Parathyroid adenoma (tissue), 2 donors: ENCODE measurements at regions not wholly inside any gene's neighbourhood (a gene's known extent, or its start where the extent isn't known, plus 50 kb on each side); places are given as distances from the start of the nearest gene placed in this dataset.

ENCODE experiments used
- H2AFZ ChIP-seq: fragments of 300-600 bp; sonication (generic); one replicate; pipeline ENCODE4 v1.7.0; 2017; ENCODE audit warnings: antibody characterized with exemption, mild to moderate bottlenecking
- H3K27ac ChIP-seq: fragments of 300-600 bp; sonication (generic); one replicate; pipeline ENCODE4 v1.7.0; 2017
- H3K27me3 ChIP-seq: fragments of 300-600 bp; sonication (generic); one replicate; pipeline ENCODE4 v1.7.0; 2017; ENCODE audit warnings: low read length; ENCODE audit not compliant: control insufficient read depth, insufficient read depth
- H3K36me3 ChIP-seq: fragments of 300-600 bp; sonication (generic); one replicate; pipeline ENCODE4 v1.7.0; 2017; ENCODE audit warnings: low read length; ENCODE audit not compliant: control insufficient read depth, insufficient read depth
- H3K4me1 ChIP-seq: fragments of 300-600 bp; sonication (generic); one replicate; pipeline ENCODE4 v1.7.0; 2017; ENCODE audit warnings: control low read depth
- H3K4me2 ChIP-seq: fragments of 300-600 bp; sonication (generic); one replicate; pipeline ENCODE4 v1.7.0; 2017; ENCODE audit warnings: low read length
- H3K4me3 ChIP-seq: fragments of 300-600 bp; sonication (generic); one replicate; pipeline ENCODE4 v1.7.0; 2017; ENCODE audit warnings: low read depth, low read length
- H3K79me2 ChIP-seq: fragments of 300-600 bp; sonication (generic); one replicate; pipeline ENCODE4 v1.7.0; 2017; ENCODE audit warnings: control low read depth
- H3K9ac ChIP-seq: fragments of 300-600 bp; sonication (generic); one replicate; pipeline ENCODE4 v1.7.0; 2017; ENCODE audit warnings: mild to moderate bottlenecking
- H3K9me3 ChIP-seq: fragments of 300-600 bp; sonication (generic); one replicate; pipeline ENCODE4 v1.7.0; 2017; ENCODE audit warnings: low read length; ENCODE audit not compliant: control insufficient read depth
- TF ChIP-seq, protein P1 (sequence below): fragments of 300-600 bp; sonication (generic); IDR thresholded peaks from one replicate; pipeline ENCODE4 v1.7.0; 2017; ENCODE audit warnings: antibody characterized with exemption, mild to moderate bottlenecking
- donor health status: primary hyperparathyroidism.

DNA sequence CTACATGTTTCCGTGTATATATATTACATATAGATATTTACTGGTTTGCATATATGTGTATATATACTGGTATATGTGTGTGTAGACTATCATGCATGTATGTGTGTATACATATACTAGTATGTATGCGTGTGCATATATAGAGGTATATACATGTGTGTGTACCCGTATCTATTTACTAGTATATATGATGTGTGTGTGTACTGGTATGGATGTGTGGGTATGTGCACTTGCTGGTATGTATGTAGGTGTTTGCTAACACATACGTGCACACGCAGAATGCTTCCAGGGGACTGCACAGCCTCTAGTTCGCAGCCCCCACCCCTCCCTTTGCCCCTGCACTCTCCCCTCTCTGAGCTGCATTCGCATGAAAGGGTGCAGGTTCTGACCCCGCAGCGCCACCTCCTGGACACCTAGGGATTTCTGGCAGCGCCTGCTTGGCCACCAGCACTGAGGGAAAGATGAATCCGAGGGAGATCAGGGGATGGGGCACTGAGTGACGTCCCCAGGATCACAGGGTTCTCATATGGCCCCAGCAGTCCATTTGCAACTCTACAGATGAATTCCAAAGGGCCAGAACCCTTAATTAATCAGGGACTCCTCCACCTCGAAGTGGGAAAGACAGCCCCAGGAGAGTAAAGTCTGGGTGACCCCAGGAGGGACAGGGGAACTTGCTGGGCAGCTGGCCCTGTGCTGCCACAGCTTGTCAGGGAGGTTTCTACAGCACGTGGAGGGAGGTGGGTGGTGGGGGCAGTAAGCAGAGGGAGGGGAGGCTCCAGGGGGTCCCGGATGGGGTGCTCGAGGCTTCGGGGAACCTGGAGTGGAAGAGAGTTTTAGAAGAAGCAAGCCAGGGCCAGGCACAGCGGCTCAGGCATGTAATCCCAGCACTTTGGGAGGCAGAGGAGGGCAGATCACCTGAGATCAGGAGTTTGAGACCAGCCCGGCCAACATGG lies 66.8 kb upstream of the ASAP2 start:
- H3K4me3 ChIP-seq: no peak overlapping the region
- H3K9me3 ChIP-seq: no peaks in the 10 kb centered on the region
- H3K79me2 ChIP-seq: peaks cover 2% of the 10 kb centered on the region
- TF ChIP-seq, protein P1, sequence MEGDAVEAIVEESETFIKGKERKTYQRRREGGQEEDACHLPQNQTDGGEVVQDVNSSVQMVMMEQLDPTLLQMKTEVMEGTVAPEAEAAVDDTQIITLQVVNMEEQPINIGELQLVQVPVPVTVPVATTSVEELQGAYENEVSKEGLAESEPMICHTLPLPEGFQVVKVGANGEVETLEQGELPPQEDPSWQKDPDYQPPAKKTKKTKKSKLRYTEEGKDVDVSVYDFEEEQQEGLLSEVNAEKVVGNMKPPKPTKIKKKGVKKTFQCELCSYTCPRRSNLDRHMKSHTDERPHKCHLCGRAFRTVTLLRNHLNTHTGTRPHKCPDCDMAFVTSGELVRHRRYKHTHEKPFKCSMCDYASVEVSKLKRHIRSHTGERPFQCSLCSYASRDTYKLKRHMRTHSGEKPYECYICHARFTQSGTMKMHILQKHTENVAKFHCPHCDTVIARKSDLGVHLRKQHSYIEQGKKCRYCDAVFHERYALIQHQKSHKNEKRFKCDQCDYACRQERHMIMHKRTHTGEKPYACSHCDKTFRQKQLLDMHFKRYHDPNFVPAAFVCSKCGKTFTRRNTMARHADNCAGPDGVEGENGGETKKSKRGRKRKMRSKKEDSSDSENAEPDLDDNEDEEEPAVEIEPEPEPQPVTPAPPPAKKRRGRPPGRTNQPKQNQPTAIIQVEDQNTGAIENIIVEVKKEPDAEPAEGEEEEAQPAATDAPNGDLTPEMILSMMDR: peak; percentile 90
- no peaks in the 10 kb centered on the region for H3K36me3 ChIP-seq
- H3K9ac ChIP-seq: no peak overlapping the region
- no peak overlapping the region for H3K4me2 ChIP-seq
- no peaks in the 10 kb centered on the region for H3K27me3 ChIP-seq
- peak overlapping the region; percentile 7 for H3K27ac ChIP-seq
- peaks cover 8% of the 10 kb centered on the region for H3K4me1 ChIP-seq
- peak overlapping the region; percentile 66 for H2AFZ ChIP-seq

DNA sequence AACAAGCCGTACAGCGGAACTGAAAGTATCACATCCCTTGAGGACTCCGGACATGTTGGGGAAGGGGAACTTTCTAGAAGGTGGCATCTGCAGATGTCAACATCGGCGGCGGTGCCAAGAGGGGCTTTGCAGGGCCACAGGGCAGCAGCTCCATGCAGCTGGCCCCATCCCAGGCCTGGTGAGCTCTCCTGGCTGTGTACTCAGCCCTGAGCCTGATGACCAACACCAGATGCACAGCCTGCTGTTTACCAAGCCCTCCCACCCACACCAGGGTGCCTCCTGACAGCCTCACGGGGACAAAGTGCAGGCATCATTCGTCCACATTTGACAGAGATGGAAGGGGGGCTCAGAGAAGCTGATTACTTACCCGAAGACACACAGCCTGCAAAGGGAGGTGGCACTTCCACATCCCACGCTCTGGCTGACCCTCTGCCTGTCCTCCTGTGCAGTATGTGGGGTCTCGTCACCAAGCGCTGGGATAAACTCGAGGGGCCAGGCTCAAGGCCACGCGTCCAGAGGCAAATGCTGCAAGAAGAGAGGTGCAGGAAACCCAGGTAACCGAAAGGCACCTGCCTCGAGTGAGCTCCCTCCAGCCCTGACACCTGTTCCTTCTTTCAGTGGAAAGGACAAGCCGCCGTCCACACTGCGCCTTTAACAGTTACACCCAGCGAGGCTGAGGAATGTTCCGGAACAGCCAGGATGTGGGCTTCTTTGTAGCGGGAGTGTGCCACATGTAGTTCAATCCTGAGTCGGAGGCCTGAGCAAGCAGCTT lies 69.0 kb upstream of the ASAP2 start:
- no peak overlapping the region for H3K4me3 ChIP-seq
- H3K9ac ChIP-seq: no peak overlapping the region
- no peaks in the 10 kb centered on the region for H3K9me3 ChIP-seq
- H2AFZ ChIP-seq: no peak overlapping the region
- H3K27me3 ChIP-seq: no peaks in the 10 kb centered on the region
- TF ChIP-seq, protein P1: no peak
- peaks cover 8% of the 10 kb centered on the region for H3K4me1 ChIP-seq
- no peak overlapping the region for H3K4me2 ChIP-seq
- peaks cover 2% of the 10 kb centered on the region for H3K79me2 ChIP-seq
- H3K36me3 ChIP-seq: no peaks in the 10 kb centered on the region
- H3K27ac ChIP-seq: no peak overlapping the region

DNA sequence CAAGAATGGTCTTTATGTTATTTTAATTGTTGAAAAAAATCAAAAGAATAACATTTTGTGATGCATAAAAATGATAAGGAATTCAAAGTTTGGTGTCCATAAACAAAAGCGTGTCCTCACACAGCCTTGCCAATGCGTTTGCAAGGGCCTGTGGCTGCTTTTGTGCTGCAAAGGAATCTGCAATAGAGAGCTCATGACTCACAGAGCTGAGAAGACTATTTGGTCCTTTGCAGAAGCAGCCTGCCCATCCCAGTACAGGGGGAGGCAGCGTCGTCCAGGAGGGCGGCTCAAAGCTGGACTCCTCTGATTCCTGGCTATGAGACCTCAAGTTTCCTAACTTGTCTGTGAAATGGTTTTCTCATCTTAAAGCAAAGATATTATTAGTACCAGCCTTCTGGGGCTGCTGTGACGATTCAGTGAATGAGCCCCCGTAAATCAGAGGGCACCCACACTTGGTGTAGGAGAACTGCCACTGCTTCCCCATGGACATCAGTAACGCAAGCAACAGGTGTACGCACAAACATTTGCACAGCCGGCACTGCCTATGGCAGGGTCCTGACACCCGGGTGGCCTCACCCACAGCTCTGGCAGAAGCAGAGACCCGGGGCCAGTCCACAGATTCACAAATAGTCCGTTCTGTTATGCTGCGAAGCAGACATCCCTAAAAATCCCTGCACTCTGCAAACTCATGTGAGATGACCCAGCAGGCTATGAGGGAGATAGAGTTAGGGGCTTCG lies 70.6 kb upstream of the ASAP2 start:
- Histone ChIP-seq H3K4me2 (no peak overlapping the region), H3K9ac (no peak overlapping the region), H3K27ac (no peak overlapping the region), H3K36me3 (no peaks in the 10 kb centered on the region), H3K79me2 (peaks cover 2% of the 10 kb centered on the region), H3K4me3 (no peak overlapping the region), H2AFZ (no peak overlapping the region), H3K9me3 (no peaks in the 10 kb centered on the region), H3K27me3 (no peaks in the 10 kb centered on the region), H3K4me1 (peaks cover 6% of the 10 kb centered on the region)
- TF ChIP-seq, protein P1: no peak

DNA sequence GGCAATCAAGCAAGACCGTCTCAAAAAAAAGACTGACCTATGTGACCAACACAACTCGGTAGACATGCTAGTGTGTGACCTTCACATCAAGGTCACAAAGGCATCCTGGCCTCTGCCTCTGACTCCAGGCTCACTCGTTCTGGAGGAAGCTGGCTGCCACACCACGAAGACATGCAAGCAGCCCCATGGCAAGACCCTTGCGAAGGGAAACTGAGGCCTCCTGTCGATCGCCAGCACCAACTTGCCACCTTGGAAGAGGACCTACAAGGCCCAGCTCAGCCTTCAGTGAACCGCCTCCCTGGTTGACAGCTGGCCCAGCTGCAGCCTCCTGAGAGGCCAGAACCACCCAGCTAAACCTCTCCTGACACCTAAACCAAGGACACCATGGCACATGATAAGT lies 79.3 kb upstream of the ASAP2 start:
- no peaks in the 10 kb centered on the region for H3K27me3 ChIP-seq
- no peaks in the 10 kb centered on the region for H3K79me2 ChIP-seq
- H3K36me3 ChIP-seq: no peaks in the 10 kb centered on the region
- no peak overlapping the region for H3K4me2 ChIP-seq
- H3K9ac ChIP-seq: no peak overlapping the region
- no peaks in the 10 kb centered on the region for H3K9me3 ChIP-seq
- no peak overlapping the region for H3K27ac ChIP-seq
- no peak overlapping the region for H3K4me3 ChIP-seq
- no peak overlapping the region for H2AFZ ChIP-seq
- TF ChIP-seq, protein P1: no peak
- peaks cover 13% of the 10 kb centered on the region for H3K4me1 ChIP-seq
